Gastrocnemius medialis (tissue), 4 donors: ENCODE measurements at regions not wholly inside any gene's neighbourhood (a gene's known extent, or its start where the extent isn't known, plus 50 kb on each side); places are given as distances from the start of the nearest gene placed in this dataset.
A peak's percentile ranks its signal among the peaks of the same experiment; 100 is the strongest.

ENCODE experiments used
- ATAC-seq, 2 donors: fragments of 150-250 bp; one replicate each; pipeline ENCODE4 v1.9.1; 2016
- DNase-seq, 2 donors: peaks; one replicate each; pipeline ENCODE4 v3.0.0-alpha.2; 2019
- H3K27ac ChIP-seq, 4 donors: fragments of 200-600 bp; sonication (generic); 1 replicate in 1 of 4; 2 replicates in 3 of 4; pipeline ENCODE4 v1.5.1; 2016 to 2018; ENCODE audit warnings: mild to moderate bottlenecking in 2 of 4, moderate library complexity in 1 of 4
- H3K27me3 ChIP-seq, 3 donors: fragments of 200-600 bp; sonication (generic) in 2 of 3; 1 replicate in 1 of 3; 2 replicates in 2 of 3; pipeline versions ENCODE4 v1.5.1 to v1.6.0; 2016 to 2019; ENCODE audit warnings: mild to moderate bottlenecking in 1 of 3, moderate library complexity in 1 of 3
- H3K36me3 ChIP-seq, 2 donors: fragments of 200-600 bp; sonication (generic) in 1 of 2; one replicate each; pipeline ENCODE4 v1.5.1; 2017 to 2018
- H3K4me1 ChIP-seq, 2 donors: fragments of 200-600 bp; sonication (generic) in 1 of 2; one replicate each; pipeline ENCODE4 v1.5.1; 2016 to 2017; ENCODE audit warnings: mild to moderate bottlenecking in 2 of 2
- H3K4me3 ChIP-seq, 4 donors: fragments of 200-600 bp; sonication (generic) in 3 of 4; 1 replicate in 1 of 4; 2 replicates in 3 of 4; pipeline ENCODE4 v1.5.1; 2016 to 2019; ENCODE audit warnings: mild to moderate bottlenecking in 2 of 4
- H3K9me3 ChIP-seq, 3 donors: fragments of 200-600 bp; sonication (generic) in 2 of 3; 1 replicate in 1 of 3; 2 replicates in 2 of 3; pipeline ENCODE4 v1.5.1; 2016 to 2019
- CTCF ChIP-seq, 5 experiments: fragments of 450-650 bp in 3 of 5; fragments of 200-600 bp in 2 of 5; sonication (generic) in 2 of 5; IDR thresholded peaks in 4 of 5; conservative IDR thresholded peaks in 1 of 5; 1 replicate in 4 of 5; 2 replicates in 1 of 5; pipeline ENCODE4 v1.5.1; 2016 to 2019; ENCODE audit warnings: antibody characterized with exemption in 5 of 5, mild to moderate bottlenecking in 3 of 5, moderate library complexity in 3 of 5
- POLR2A ChIP-seq, 2 donors: fragments of 450-650 bp; IDR thresholded peaks; one replicate each; pipeline ENCODE4 v1.6.1; 2017; ENCODE audit warnings: antibody characterized with exemption in 2 of 2, mild to moderate bottlenecking in 2 of 2, moderate library complexity in 2 of 2
- in situ Hi-C, 4 donors: fragments of 200-750 bp; cut with MboI; loops; one replicate each; pipeline versions ENCODE4 v1.15.0 to v1.8.0; 2017; ENCODE audit warnings: low sequenced_read_pairs in 4 of 4
- intact Hi-C: fragments of 100-400 bp; cut with DNase I; formaldehyde crosslinking; loops from one replicate; pipeline ENCODE4 v1.15.1; 2023; ENCODE audit warnings: low total_unique reads

- peaks cover 6 to 9% of the 10 kb centered on the region in 2 donors for H3K4me1 ChIP-seq
- H3K27me3 ChIP-seq: no peaks in the 10 kb centered on the region
- TF ChIP-seq CTCF (IDR thresholded peaks at IDR 0.05 in 4 of 5, conservative IDR thresholded peaks at IDR 0.05 in 1 of 5) (no peak), POLR2A (IDR thresholded peaks at IDR 0.05) (no peak)
- ATAC-seq (no peak), DNase-seq (no peak)
- H3K9me3 ChIP-seq: no peaks in the 10 kb centered on the region
- no peak overlapping the region for H3K4me3 ChIP-seq
- no peaks in the 10 kb centered on the region for H3K36me3 ChIP-seq
- in situ Hi-C loops (loop anchor here (5.0 to 25.0 kb wide), 5 partner anchors 112 to 612 kb away; partner anchors contain the start of gene ETS2 (in 3 of the 4)), intact Hi-C loops (loop anchor here (5.0 kb wide), 1 partner anchor 102 kb away; no protein-coding TSS in a partner anchor)
- peak overlapping the region in 2 of 4 donors; percentile 17 to 44 for H3K27ac ChIP-seq
Observed at GRCh38 chr21:39124681-39125251, 58.5 kb downstream of the PSMG1 start.

GRCh38 chr21:39123375-39123774 is 59.9 kb downstream of the PSMG1 start:
- peaks cover 6 to 9% of the 10 kb centered on the region in 2 donors for H3K4me1 ChIP-seq
- H3K27me3 ChIP-seq: no peaks in the 10 kb centered on the region
- intact Hi-C loops (no loop called here), in situ Hi-C loops (loop anchor here in 3 of 4 donors (10.0 to 25.0 kb wide), 3 partner anchors 111 to 389 kb away; partner anchors contain the start of gene ETS2 (in 3 of the 3))
- ATAC-seq: no peak
- H3K9me3 ChIP-seq: no peaks in the 10 kb centered on the region
- H3K27ac ChIP-seq: no peak overlapping the region
- TF ChIP-seq CTCF (IDR thresholded peaks at IDR 0.05 in 4 of 5, conservative IDR thresholded peaks at IDR 0.05 in 1 of 5) (no peak), POLR2A (IDR thresholded peaks at IDR 0.05) (no peak)
- no peak for DNase-seq
- H3K4me3 ChIP-seq: no peak overlapping the region
- H3K36me3 ChIP-seq: no peaks in the 10 kb centered on the region

GRCh38 chr21:39121600-39122355 is 61.5 kb downstream of the PSMG1 start:
- Histone ChIP-seq H3K9me3 (no peaks in the 10 kb centered on the region), H3K27ac (peak overlapping the region in 3 of 4 donors; percentile 22 to 41 (median 24)), H3K4me1 (peaks cover 6 to 9% of the 10 kb centered on the region in 2 donors), H3K27me3 (no peaks in the 10 kb centered on the region), H3K4me3 (no peak overlapping the region), H3K36me3 (no peaks in the 10 kb centered on the region)
- no peak for TF ChIP-seq POLR2A (IDR thresholded peaks at IDR 0.05)
- TF ChIP-seq CTCF (IDR thresholded peaks at IDR 0.05 in 4 of 5, conservative IDR thresholded peaks at IDR 0.05 in 1 of 5): no peak
- peak; percentile 40 to 55 for ATAC-seq
- intact Hi-C loops: no loop called here
- in situ Hi-C loops: loop anchor here in 3 of 4 donors (10.0 to 25.0 kb wide), 3 partner anchors 109 to 387 kb away; partner anchors contain the start of gene ETS2 (in 3 of the 3)
- DNase-seq: no peak

- no peak for ATAC-seq
- TF ChIP-seq POLR2A (IDR thresholded peaks at IDR 0.05) (no peak), CTCF (IDR thresholded peaks at IDR 0.05 in 4 of 5, conservative IDR thresholded peaks at IDR 0.05 in 1 of 5) (no peak)
- H3K9me3 ChIP-seq: no peaks in the 10 kb centered on the region
- peak overlapping the region in 1 of 4 donors; percentile 41 for H3K27ac ChIP-seq
- no peak overlapping the region for H3K4me3 ChIP-seq
- no peaks in the 10 kb centered on the region for H3K36me3 ChIP-seq
- DNase-seq: no peak
- in situ Hi-C loops: loop anchor here in 3 of 4 donors (10.0 to 25.0 kb wide), 3 partner anchors 109 to 386 kb away; partner anchors contain the start of gene ETS2 (in 3 of the 3)
- H3K27me3 ChIP-seq: no peaks in the 10 kb centered on the region
- intact Hi-C loops: no loop called here
- H3K4me1 ChIP-seq: peaks cover 6 to 9% of the 10 kb centered on the region in 2 donors
Observed at GRCh38 chr21:39120876-39121599, 62.2 kb downstream of the PSMG1 start.
